ENCODE measurements at regions not wholly inside any gene's neighbourhood (a gene's known extent, or its start where the extent isn't known, plus 50 kb on each side); places are given as distances from the start of the nearest gene placed in this dataset.

GRCh38 chr4:11724731-11725130 is 296.0 kb upstream of the HS3ST1 start:
- POLR2A ChIA-PET, result interaction anchor here (1.5 kb wide), 1 partner anchor 26 kb away, joined by 3 read pairs; no protein-coding TSS in a partner anchor
- BruUV-seq (replicated peaks), result no TSS peak
- no peak for DNase-seq (ENCODE audit: low read depth, low spot score)

GRCh38 chr4:11722223-11722622 is 293.5 kb upstream of the HS3ST1 start:
- ATAC-seq (no peak), DNase-seq (ENCODE audit: low read depth, low spot score) (no peak)
- Histone ChIP-seq H3K4me3 (replicated peaks in 1 of 2; ENCODE audit: low read depth in 1 of 2, low read length in 2 of 2) (no peak overlapping the region), H3K4me1 (ENCODE audit: control insufficient read depth in 1 of 2, insufficient read depth in 2 of 2, low read length in 2 of 2) (peaks cover 5 to 37% of the 10 kb centered on the region in 2 experiments; a peak in 3 of 4 replicates), H3K9me3 (ENCODE audit: control insufficient read depth in 1 of 2, insufficient read depth in 1 of 2, low read depth in 1 of 2, low read length in 2 of 2) (0 out of 4 replicates have a peak, but pooled peaks cover 0 to 3% of the 10 kb centered on the region in 2 experiments), H3K27ac (ENCODE audit: low read depth, low read length) (no peak overlapping the region), H3K4me2 (ENCODE audit: low read length) (no peak overlapping the region), H3K36me3 (ENCODE audit: control insufficient read depth in 1 of 2, insufficient read depth in 2 of 2, low read length in 2 of 2) (peaks cover 0 to 20% of the 10 kb centered on the region in 2 experiments; a peak in 2 of 4 replicates), H4K20me1 (ENCODE audit: insufficient read depth) (no peaks in the 10 kb centered on the region), H3K27me3 (ENCODE audit: insufficient read depth, low read length) (no peaks in the 10 kb centered on the region), H3K9ac (ENCODE audit: low read length) (no peak overlapping the region), H2AFZ (ENCODE audit: low read depth, low read length, poor library complexity, severe bottlenecking) (no peak overlapping the region), H3K9me2 (ENCODE audit: insufficient read depth) (no peaks in the 10 kb centered on the region), H3K79me2 (ENCODE audit: insufficient read depth, low read length) (peaks cover 7% of the 10 kb centered on the region; the same call in 1 of the 2 replicates)
- intact Hi-C loops (cut with micrococcal nuclease), result loop anchor here (5.0 kb wide), 2 partner anchors 95 to 235 kb away; no protein-coding TSS in a partner anchor
- CTCF ChIA-PET, result no interaction called here
- TF ChIP-seq SRF (IDR thresholded peaks at IDR 0.05; ENCODE audit: low read depth) (no peak), TCF7L2 (IDR thresholded peaks at IDR 0.05; ENCODE audit: borderline replicate concordance, extremely low read depth, insufficient read depth, insufficient read length) (no peak)
- no TSS peak for BruUV-seq (replicated peaks)
- POLR2A ChIA-PET, result interaction anchor here (0.7 to 1.4 kb wide), 4 partner anchors 23 to 90 kb away, joined by 3 to 5 read pairs (median 4); no protein-coding TSS in a partner anchor
- RAD21 ChIA-PET (ENCODE audit: low non-redundant PET in 1 of 2, low total read pairs in 2 of 2, uncharacterized antibody in 2 of 2, unreplicated experiment in 2 of 2), result no interaction called here

More at GRCh38 chr4:11724731-11725130, 296.0 kb upstream of the HS3ST1 start:
- Histone ChIP-seq H3K4me2 (ENCODE audit: low read length) (peak overlapping the region; percentile 29; the same call in 1 of the 2 replicates), H4K20me1 (ENCODE audit: insufficient read depth) (no peaks in the 10 kb centered on the region), H3K4me1 (ENCODE audit: control insufficient read depth in 1 of 2, insufficient read depth in 2 of 2, low read length in 2 of 2) (peaks cover 5 to 41% of the 10 kb centered on the region in 2 experiments; a peak in 3 of 4 replicates), H3K27ac (ENCODE audit: low read depth, low read length) (peak overlapping the region; percentile 6; the same call in 1 of the 2 replicates), H3K79me2 (ENCODE audit: insufficient read depth, low read length) (peaks cover 1% of the 10 kb centered on the region; the same call in 1 of the 2 replicates), H3K36me3 (ENCODE audit: control insufficient read depth in 1 of 2, insufficient read depth in 2 of 2, low read length in 2 of 2) (peaks cover 0 to 2% of the 10 kb centered on the region in 2 experiments; a peak in 2 of 4 replicates), H3K9ac (ENCODE audit: low read length) (no peak overlapping the region), H2AFZ (ENCODE audit: low read depth, low read length, poor library complexity, severe bottlenecking) (no peak overlapping the region), H3K9me3 (ENCODE audit: control insufficient read depth in 1 of 2, insufficient read depth in 1 of 2, low read depth in 1 of 2, low read length in 2 of 2) (no peaks in the 10 kb centered on the region), H3K27me3 (ENCODE audit: insufficient read depth, low read length) (no peaks in the 10 kb centered on the region), H3K4me3 (replicated peaks in 1 of 2; ENCODE audit: low read depth in 1 of 2, low read length in 2 of 2) (no peak overlapping the region), H3K9me2 (ENCODE audit: insufficient read depth) (no peaks in the 10 kb centered on the region)
- TF ChIP-seq CEBPB (IDR thresholded peaks at IDR 0.05; ENCODE audit: low read depth) (peak; percentile 27; the same call in 1 of the 2 replicates), ATF3 (IDR thresholded peaks at IDR 0.05) (no peak), ZNF274 (IDR thresholded peaks at IDR 0.05; ENCODE audit: low read depth, low read length) (no peak), EZH2phosphoT487 (IDR thresholded peaks at IDR 0.05; ENCODE audit: borderline replicate concordance) (no peak), SP1 (IDR thresholded peaks at IDR 0.05; ENCODE audit: low read depth) (peak; percentile 82), POLR2A (IDR thresholded peaks at IDR 0.05; ENCODE audit: borderline replicate concordance, extremely low read depth, insufficient read depth, insufficient read length) (no peak), SRF (IDR thresholded peaks at IDR 0.05; ENCODE audit: low read depth) (peak; percentile 60; the same call in 1 of the 2 replicates), JUND (IDR thresholded peaks at IDR 0.05) (peak; percentile 71), MAX (IDR thresholded peaks at IDR 0.05) (no peak), CBX3 (IDR thresholded peaks at IDR 0.05; ENCODE audit: low read depth) (peak; percentile 80; the same call in 1 of the 2 replicates), EGR1 (IDR thresholded peaks at IDR 0.05; ENCODE audit: low read depth) (peak; percentile 39; the same call in 1 of the 2 replicates), POLR2AphosphoS5 (IDR thresholded peaks at IDR 0.05; ENCODE audit: low read depth, low read length) (no peak), FOSL1 (IDR thresholded peaks at IDR 0.05; ENCODE audit: low read depth) (peak; percentile 86)
- CTCF ChIA-PET, result no interaction called here
- no peak for ATAC-seq
- RAD21 ChIA-PET (ENCODE audit: low non-redundant PET in 1 of 2, low total read pairs in 2 of 2, uncharacterized antibody in 2 of 2, unreplicated experiment in 2 of 2), result no interaction called here
- intact Hi-C loops (cut with micrococcal nuclease), result loop anchor here (5.0 kb wide), 2 partner anchors 97 to 237 kb away; no protein-coding TSS in a partner anchor
